ENCODE measurements at regions not wholly inside any gene's neighbourhood (a gene's known extent, or its start where the extent isn't known, plus 50 kb on each side); places are given as distances from the start of the nearest gene placed in this dataset.

GRCh38 chr5:152819891-152820290 lies 414.8 kb upstream of the NMUR2 start:
- TF ChIP-seq CTCF (IDR thresholded peaks at IDR 0.05; ENCODE audit: low read depth, low read length), result no peak
- no peak overlapping the region for H3K4me3 ChIP-seq (replicated peaks in 1 of 2; ENCODE audit: low read depth in 2 of 2, low read length in 2 of 2)
- no peak for DNase-seq (ENCODE audit: low read depth in 2 of 2)

GRCh38 chr5:152824316-152824715 lies 419.2 kb upstream of the NMUR2 start:
- TF ChIP-seq CTCF (IDR thresholded peaks at IDR 0.05; ENCODE audit: low read depth, low read length), result no peak
- H3K4me3 ChIP-seq (replicated peaks in 1 of 2; ENCODE audit: low read depth in 2 of 2, low read length in 2 of 2), result no peak overlapping the region
- DNase-seq (ENCODE audit: low read depth in 2 of 2), result no peak

GRCh38 chr5:152838241-152838786 lies 433.2 kb upstream of the NMUR2 start:
- DNase-seq (ENCODE audit: low read depth in 2 of 2), result no peak
- no peak overlapping the region for H3K4me3 ChIP-seq (replicated peaks in 1 of 2; ENCODE audit: low read depth in 2 of 2, low read length in 2 of 2)
- TF ChIP-seq CTCF (IDR thresholded peaks at IDR 0.05; ENCODE audit: low read depth, low read length), result no peak

- H3K4me3 ChIP-seq (replicated peaks in 1 of 2; ENCODE audit: low read depth in 2 of 2, low read length in 2 of 2), result no peak overlapping the region
- no peak for TF ChIP-seq CTCF (IDR thresholded peaks at IDR 0.05; ENCODE audit: low read depth, low read length)
- DNase-seq (ENCODE audit: low read depth in 2 of 2), result no peak
Measured at GRCh38 chr5:152844713-152845112, 439.6 kb upstream of the NMUR2 start.

GRCh38 chr5:152853361-152853760 lies 448.3 kb upstream of the NMUR2 start:
- no peak for DNase-seq (ENCODE audit: low read depth in 2 of 2)
- TF ChIP-seq CTCF (IDR thresholded peaks at IDR 0.05; ENCODE audit: low read depth, low read length), result no peak
- H3K4me3 ChIP-seq (replicated peaks in 1 of 2; ENCODE audit: low read depth in 2 of 2, low read length in 2 of 2), result no peak overlapping the region

- H3K4me3 ChIP-seq (replicated peaks in 1 of 2; ENCODE audit: low read depth in 2 of 2, low read length in 2 of 2), result no peak overlapping the region
- TF ChIP-seq CTCF (IDR thresholded peaks at IDR 0.05; ENCODE audit: low read depth, low read length), result no peak
- peak in 1 of 2 donors; percentile 1 for DNase-seq (ENCODE audit: low read depth in 2 of 2)
Measured at GRCh38 chr5:152855441-152855840, 450.4 kb upstream of the NMUR2 start.

- no peak for DNase-seq (ENCODE audit: low read depth in 2 of 2)
- no peak for TF ChIP-seq CTCF (IDR thresholded peaks at IDR 0.05; ENCODE audit: low read depth, low read length)
- H3K4me3 ChIP-seq (replicated peaks in 1 of 2; ENCODE audit: low read depth in 2 of 2, low read length in 2 of 2), result no peak overlapping the region
Measured at GRCh38 chr5:152861231-152861630, 456.2 kb upstream of the NMUR2 start.
